Gastroesophageal sphincter (tissue), 3 donors: ENCODE measurements at regions not wholly inside any gene's neighbourhood (a gene's known extent, or its start where the extent isn't known, plus 50 kb on each side); places are given as distances from the start of the nearest gene placed in this dataset.

Source experiments
- CTCF ChIP-seq, 4 experiments: fragments of 200-600 bp in 2 of 4; fragments of 450-650 bp in 2 of 4; sonication (generic) in 1 of 4; IDR thresholded peaks; one replicate each; pipeline ENCODE4 v1.5.1; 2017 to 2019; ENCODE audit warnings: antibody characterized with exemption in 4 of 4, mild to moderate bottlenecking in 2 of 4, moderate library complexity in 2 of 4
- EP300 ChIP-seq: sonication (generic); formaldehyde crosslinking; IDR thresholded peaks from one replicate; pipeline ENCODE4 v1.6.1; 2017; ENCODE audit warnings: antibody characterized with exemption, mild to moderate bottlenecking
- POLR2A ChIP-seq, 2 donors: fragments of 450-650 bp; IDR thresholded peaks; one replicate each; pipeline ENCODE4 v1.6.1; 2017; ENCODE audit warnings: antibody characterized with exemption in 2 of 2, mild to moderate bottlenecking in 2 of 2, moderate library complexity in 1 of 2
- POLR2AphosphoS5 ChIP-seq: sonication (generic); formaldehyde crosslinking; IDR thresholded peaks from one replicate; pipeline ENCODE4 v1.6.1; 2017; ENCODE audit warnings: antibody characterized with exemption

GRCh38 chr5:141800617-141801016 lies 77.6 kb downstream of the PCDH1 start:
- TF ChIP-seq EP300 (no peak), CTCF (IDR thresholded peaks at IDR 0.05) (no peak), POLR2A (IDR thresholded peaks at IDR 0.05) (no peak), POLR2AphosphoS5 (no peak)
